ENCODE measurements at regions not wholly inside any gene's neighbourhood (a gene's known extent, or its start where the extent isn't known, plus 50 kb on each side); places are given as distances from the start of the nearest gene placed in this dataset.

DNA sequence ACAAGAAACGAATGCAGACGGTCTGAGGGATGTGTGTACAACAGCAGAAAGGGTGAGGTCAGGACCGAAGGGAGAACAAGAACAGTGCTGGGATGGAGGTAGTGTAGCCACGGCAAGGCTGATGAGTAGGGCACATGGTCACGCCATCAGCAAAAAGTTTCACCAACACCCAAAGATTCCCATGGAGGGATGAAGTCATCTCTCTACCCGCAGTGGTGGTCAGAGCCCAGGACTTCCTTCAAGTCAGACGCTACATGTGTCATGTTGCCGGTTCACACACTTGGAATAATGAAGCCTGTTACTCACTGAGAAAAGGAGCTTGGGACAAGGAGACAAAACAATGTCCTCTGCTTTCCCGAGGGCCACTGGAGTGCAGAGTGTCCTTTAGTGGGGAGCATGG is 79.7 kb downstream of the SALL1 start (continued):
- TF ChIP-seq EGR1 (IDR thresholded peaks at IDR 0.05; ENCODE audit: borderline replicate concordance, low read depth, low read length) = no peak
- no peak for TF ChIP-seq CTBP2 (IDR thresholded peaks at IDR 0.05; ENCODE audit: borderline replicate concordance, insufficient read depth, insufficient read length, low read length)
- TF ChIP-seq FOSL1 (IDR thresholded peaks at IDR 0.05; ENCODE audit: insufficient read depth, low read depth, low read length) = no peak
- TF ChIP-seq POU5F1 (IDR thresholded peaks at IDR 0.05; ENCODE audit: low read depth, low read length) = no peak
- TF ChIP-seq GTF2F1 (IDR thresholded peaks at IDR 0.05; ENCODE audit: borderline replicate concordance, low read depth, low read length) = no peak
